Stomach (tissue), 8 donors: ENCODE measurements at regions not wholly inside any gene's neighbourhood (a gene's known extent, or its start where the extent isn't known, plus 50 kb on each side); places are given as distances from the start of the nearest gene placed in this dataset.

Experiments
- DNase-seq, 2 donors: peaks; one replicate each; pipeline versions ENCODE4 v3.0.0 to v3.0.0-alpha.2; 2013 to 2019
- H3K27ac ChIP-seq, 5 donors: fragments of 200-600 bp in 4 of 5; sonication (generic) in 4 of 5; one replicate each; pipeline ENCODE4 v1.5.1; 2013 to 2019; ENCODE audit warnings: mild to moderate bottlenecking in 1 of 5, moderate library complexity in 1 of 5
- H3K27me3 ChIP-seq, 3 donors: fragments of 200-600 bp; sonication (generic); one replicate each; pipeline ENCODE4 v1.5.1; 2017 to 2019; ENCODE audit warnings: mixed run types in 1 of 3
- H3K36me3 ChIP-seq, 4 donors: fragments of 200-600 bp; sonication (generic); 1 replicate in 3 of 4; 2 replicates in 1 of 4; pipeline ENCODE4 v1.5.1; 2016 to 2019
- H3K4me1 ChIP-seq, 4 donors: fragments of 200-600 bp; sonication (generic); one replicate each; pipeline ENCODE4 v1.5.1; 2016 to 2019
- H3K4me3 ChIP-seq, 4 donors: fragments of 200-600 bp; sonication (generic) in 3 of 4; one replicate each; pipeline ENCODE4 v1.5.1; 2016 to 2019; ENCODE audit warnings: mild to moderate bottlenecking in 1 of 4
- H3K9me3 ChIP-seq, 4 donors: fragments of 200-600 bp; sonication (generic); one replicate each; pipeline ENCODE4 v1.5.1; 2016 to 2019
- CTCF ChIP-seq, 7 experiments: fragments of 450-650 bp in 4 of 7; fragments of 200-600 bp in 3 of 7; sonication (generic) in 3 of 7; IDR thresholded peaks; one replicate each; pipeline ENCODE4 v1.5.1; 2016 to 2019; ENCODE audit warnings: antibody characterized with exemption in 7 of 7, control low read depth in 2 of 7, mild to moderate bottlenecking in 1 of 7
- EP300 ChIP-seq: sonication (generic); formaldehyde crosslinking; IDR thresholded peaks from one replicate; pipeline ENCODE4 v1.6.1; 2017; ENCODE audit warnings: antibody characterized with exemption
- POLR2A ChIP-seq, 4 donors: fragments of 450-650 bp; IDR thresholded peaks; one replicate each; pipeline ENCODE4 v1.6.1; 2016; ENCODE audit warnings: antibody characterized with exemption in 4 of 4, control low read depth in 2 of 4, mild to moderate bottlenecking in 1 of 4, moderate library complexity in 1 of 4
- POLR2AphosphoS5 ChIP-seq, 3 donors: sonication (generic); formaldehyde crosslinking; IDR thresholded peaks; one replicate each; pipeline ENCODE4 v1.6.1; 2016; ENCODE audit warnings: antibody characterized with exemption in 3 of 3
- WGBS, 5 donors: extraction: QIAGEN DNeasy Blood & Tissue Kit in 3 of 5; methylation state at CpG; one replicate each; pipeline versions ENCODE4 v1.1.5 to v1.1.7; 2013 to 2018; 5-methylcytosine and 5-hydroxymethylcytosine counted together
- intact Hi-C: fragments of 100-400 bp; cut with DNase I; formaldehyde crosslinking; loops from one replicate; pipeline ENCODE4 v1.15.1; 2023; ENCODE audit warnings: low total_unique reads
- donor health status: healthy with polysubstance abuse.
- donor health status: Bipolar disorder and iron deficiency.
- donor health status: healthy.

- Histone ChIP-seq H3K4me1 (peaks cover 0 to 4% (median 0%) of the 10 kb centered on the region in 4 donors), H3K36me3 (no peaks in the 10 kb centered on the region), H3K27me3 (no peaks in the 10 kb centered on the region), H3K27ac (no peak overlapping the region), H3K9me3 (no peaks in the 10 kb centered on the region), H3K4me3 (no peak overlapping the region)
- 47 to 57% (median 53%) methylated on average over 8 of the region's 8 CpGs for WGBS, 5 donors
- TF ChIP-seq POLR2AphosphoS5 (IDR thresholded peaks at IDR 0.05) (no peak), EP300 (no peak), CTCF (IDR thresholded peaks at IDR 0.05) (no peak), POLR2A (IDR thresholded peaks at IDR 0.05) (no peak)
- peak in 1 of 2 donors; percentile 88 for DNase-seq
- intact Hi-C loops: no loop called here
Measured at GRCh38 chr5:6193310-6193709, 185.0 kb downstream of the MED10 start.

- Histone ChIP-seq H3K27me3 (no peaks in the 10 kb centered on the region), H3K4me1 (peaks cover 0 to 4% (median 0%) of the 10 kb centered on the region in 4 donors), H3K27ac (no peak overlapping the region), H3K4me3 (no peak overlapping the region), H3K9me3 (no peaks in the 10 kb centered on the region), H3K36me3 (no peaks in the 10 kb centered on the region)
- DNase-seq: no peak
- 74 to 84% (median 79%) methylated on average over 7 of the region's 7 CpGs for WGBS, 5 donors
- no peak for TF ChIP-seq POLR2AphosphoS5 (IDR thresholded peaks at IDR 0.05)
- no peak for TF ChIP-seq POLR2A (IDR thresholded peaks at IDR 0.05)
- no peak for TF ChIP-seq CTCF (IDR thresholded peaks at IDR 0.05)
- TF ChIP-seq EP300: no peak
- intact Hi-C loops: no loop called here
Measured at GRCh38 chr5:6190838-6191237, 187.5 kb downstream of the MED10 start.

- H3K9me3 ChIP-seq: no peaks in the 10 kb centered on the region
- H3K4me1 ChIP-seq: peaks cover 0 to 4% (median 0%) of the 10 kb centered on the region in 4 donors
- 91 to 94% (median 93%) methylated on average over 8 of the region's 8 CpGs for WGBS, 5 donors
- no peak overlapping the region for H3K27ac ChIP-seq
- H3K27me3 ChIP-seq: no peaks in the 10 kb centered on the region
- DNase-seq: no peak
- intact Hi-C loops: no loop called here
- H3K36me3 ChIP-seq: no peaks in the 10 kb centered on the region
- H3K4me3 ChIP-seq: no peak overlapping the region
- TF ChIP-seq POLR2AphosphoS5 (IDR thresholded peaks at IDR 0.05): no peak
Measured at GRCh38 chr5:6188976-6189375, 189.4 kb downstream of the MED10 start.

- no peaks in the 10 kb centered on the region for H3K4me1 ChIP-seq
- no peak for DNase-seq
- WGBS, 5 donors: 88 to 94% (median 91%) methylated on average over 6 of the region's 6 CpGs
- TF ChIP-seq POLR2A (IDR thresholded peaks at IDR 0.05) (no peak), EP300 (no peak), CTCF (IDR thresholded peaks at IDR 0.05) (no peak), POLR2AphosphoS5 (IDR thresholded peaks at IDR 0.05) (no peak)
- H3K27ac ChIP-seq: no peak overlapping the region
- intact Hi-C loops: no loop called here
- no peaks in the 10 kb centered on the region for H3K36me3 ChIP-seq
- no peaks in the 10 kb centered on the region for H3K9me3 ChIP-seq
- no peak overlapping the region for H3K4me3 ChIP-seq
- H3K27me3 ChIP-seq: no peaks in the 10 kb centered on the region
Measured at GRCh38 chr5:6188344-6188743, 190.0 kb downstream of the MED10 start.

GRCh38 chr5:6187501-6187900 lies 190.8 kb downstream of the MED10 start:
- Histone ChIP-seq H3K4me1 (no peaks in the 10 kb centered on the region), H3K4me3 (no peak overlapping the region), H3K9me3 (no peaks in the 10 kb centered on the region), H3K27me3 (no peaks in the 10 kb centered on the region), H3K27ac (no peak overlapping the region), H3K36me3 (no peaks in the 10 kb centered on the region)
- WGBS, 5 donors: 76 to 87% (median 77%) methylated on average over 4 of the region's 4 CpGs
- intact Hi-C loops: no loop called here
- DNase-seq: no peak
- no peak for TF ChIP-seq POLR2A (IDR thresholded peaks at IDR 0.05)
- TF ChIP-seq POLR2AphosphoS5 (IDR thresholded peaks at IDR 0.05): no peak
- TF ChIP-seq EP300: no peak
- no peak for TF ChIP-seq CTCF (IDR thresholded peaks at IDR 0.05)
